ENCODE measurements at regions not wholly inside any gene's neighbourhood (a gene's known extent, or its start where the extent isn't known, plus 50 kb on each side); places are given as distances from the start of the nearest gene placed in this dataset.
"Not testable (repeated sequence)": the region's sequence is repeated elsewhere in the genome, so short reads cannot be mapped to it uniquely, and the experiment has no call there.

DNA sequence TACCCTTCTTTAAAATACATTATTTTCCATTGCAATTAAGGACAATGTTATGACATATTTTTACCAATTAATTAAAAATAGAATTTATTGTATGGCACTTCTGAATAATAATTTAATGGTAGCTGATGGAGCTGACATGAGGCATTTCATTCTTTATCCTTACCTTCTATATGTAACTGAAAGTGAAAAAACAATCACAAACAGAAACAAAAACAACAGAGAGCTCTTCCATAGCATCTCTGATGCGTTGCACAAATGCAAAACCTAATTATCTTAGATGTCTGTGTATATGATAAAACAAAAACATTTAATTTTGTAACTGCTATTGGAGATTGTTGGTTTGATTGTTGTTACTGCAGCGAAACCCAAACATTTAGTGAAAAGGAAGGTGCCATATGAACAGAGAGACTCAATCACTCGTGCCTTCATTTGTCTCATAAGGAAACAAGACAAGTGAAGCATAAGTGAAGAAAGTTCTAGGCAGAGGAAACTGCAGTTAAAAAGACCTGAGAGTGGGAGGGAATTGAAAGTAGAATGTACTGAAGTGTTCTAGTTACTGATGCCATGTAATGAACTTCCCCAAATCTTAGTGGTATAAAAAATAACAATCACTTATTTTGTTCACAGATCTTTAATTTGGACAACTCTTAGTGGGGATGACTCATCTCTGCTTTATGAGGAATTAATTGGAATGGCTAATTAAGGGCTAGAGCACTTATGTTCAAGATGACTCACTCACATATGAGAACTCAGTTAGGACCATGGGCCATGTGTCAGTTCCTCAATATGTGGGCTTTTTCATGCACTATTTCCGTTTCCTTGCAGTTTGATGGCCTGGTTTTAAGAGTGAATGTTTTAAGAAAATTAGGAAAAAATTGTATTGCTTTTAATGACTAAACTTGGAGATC is 245.0 kb upstream of the OLFM3 start:
- Histone ChIP-seq H3K36me3 (no peaks in the 10 kb centered on the region), H3K27ac (no peak overlapping the region), H3K9me3 (no peaks in the 10 kb centered on the region), H3K4me1 (no peaks in the 10 kb centered on the region), H3K4me3 (no peak overlapping the region), H3K27me3 (no peaks in the 10 kb centered on the region)
- TF ChIP-seq EP300 (IDR thresholded peaks at IDR 0.05) = no peak
- intact Hi-C loops (cut with DNase I; ENCODE audit: low total_unique reads) = no loop called here
- no peak for DNase-seq
- 71 to 83% (median 81%) methylated on average over 4 of the region's 4 CpGs for WGBS, 5 donors

DNA sequence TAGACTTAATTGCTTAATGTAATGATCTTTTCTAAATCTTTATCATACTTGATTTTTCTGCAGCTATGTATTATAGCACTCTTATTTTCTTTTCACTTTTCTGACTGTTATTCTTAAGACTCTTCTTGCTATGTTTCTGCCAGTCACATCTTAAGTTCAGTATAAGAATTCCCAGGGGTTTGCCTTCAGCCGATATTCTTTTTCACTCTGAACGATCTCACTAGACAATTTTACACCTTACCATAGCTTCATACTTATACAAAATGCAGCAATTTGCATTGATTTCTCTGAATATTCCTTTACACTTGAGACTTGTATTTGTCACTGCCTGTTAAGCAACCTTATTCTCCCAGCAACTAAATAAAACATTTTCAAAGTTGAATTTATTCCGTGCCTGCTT is 242.5 kb upstream of the OLFM3 start:
- no peak for DNase-seq
- WGBS, 5 donors = 68 to 74% (median 72%) methylated on average over 3 of the region's 3 CpGs
- Histone ChIP-seq H3K4me3 (no peak overlapping the region), H3K9me3 (peaks cover 0 to 11% (median 8%) of the 10 kb centered on the region in 4 donors), H3K27me3 (no peaks in the 10 kb centered on the region), H3K27ac (no peak overlapping the region), H3K4me1 (no peaks in the 10 kb centered on the region), H3K36me3 (no peaks in the 10 kb centered on the region)
- intact Hi-C loops (cut with DNase I; ENCODE audit: low total_unique reads) = no loop called here
- TF ChIP-seq, protein P1, sequence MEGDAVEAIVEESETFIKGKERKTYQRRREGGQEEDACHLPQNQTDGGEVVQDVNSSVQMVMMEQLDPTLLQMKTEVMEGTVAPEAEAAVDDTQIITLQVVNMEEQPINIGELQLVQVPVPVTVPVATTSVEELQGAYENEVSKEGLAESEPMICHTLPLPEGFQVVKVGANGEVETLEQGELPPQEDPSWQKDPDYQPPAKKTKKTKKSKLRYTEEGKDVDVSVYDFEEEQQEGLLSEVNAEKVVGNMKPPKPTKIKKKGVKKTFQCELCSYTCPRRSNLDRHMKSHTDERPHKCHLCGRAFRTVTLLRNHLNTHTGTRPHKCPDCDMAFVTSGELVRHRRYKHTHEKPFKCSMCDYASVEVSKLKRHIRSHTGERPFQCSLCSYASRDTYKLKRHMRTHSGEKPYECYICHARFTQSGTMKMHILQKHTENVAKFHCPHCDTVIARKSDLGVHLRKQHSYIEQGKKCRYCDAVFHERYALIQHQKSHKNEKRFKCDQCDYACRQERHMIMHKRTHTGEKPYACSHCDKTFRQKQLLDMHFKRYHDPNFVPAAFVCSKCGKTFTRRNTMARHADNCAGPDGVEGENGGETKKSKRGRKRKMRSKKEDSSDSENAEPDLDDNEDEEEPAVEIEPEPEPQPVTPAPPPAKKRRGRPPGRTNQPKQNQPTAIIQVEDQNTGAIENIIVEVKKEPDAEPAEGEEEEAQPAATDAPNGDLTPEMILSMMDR (IDR thresholded peaks at IDR 0.05) = no peak
- TF ChIP-seq POLR2A (IDR thresholded peaks at IDR 0.05) (no peak), EP300 (IDR thresholded peaks at IDR 0.05) (no peak), POLR2AphosphoS5 (IDR thresholded peaks at IDR 0.05) (no peak)

DNA sequence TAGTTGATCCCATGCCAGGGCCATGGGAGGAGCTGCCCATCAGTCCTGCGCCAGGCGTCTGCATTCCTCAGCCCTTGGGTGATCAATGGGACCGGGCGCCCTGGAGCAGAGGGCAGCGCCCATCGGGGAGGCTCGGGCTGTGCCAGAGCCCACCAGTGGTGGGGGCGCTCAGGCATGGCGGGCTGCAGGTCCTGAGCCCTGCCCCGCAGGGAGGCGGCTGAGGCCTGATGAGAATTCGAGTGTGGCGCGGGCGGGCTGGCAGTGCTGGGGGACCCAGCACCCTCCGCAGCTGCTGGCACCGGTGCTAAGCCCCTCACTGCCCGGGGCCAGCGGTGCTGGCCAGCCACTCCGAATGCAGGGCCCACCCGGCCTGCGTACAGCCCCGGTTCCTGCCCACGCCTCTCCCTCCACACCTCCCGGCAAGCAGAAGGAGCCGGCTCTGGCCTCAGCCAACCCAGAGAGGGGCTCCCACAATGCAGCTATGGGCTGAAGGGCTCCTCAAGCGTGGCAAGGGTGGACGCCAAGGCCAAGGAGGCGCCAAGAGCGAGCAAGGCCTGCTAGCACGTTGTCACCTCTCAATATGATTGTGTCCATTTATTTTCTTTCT is 238.1 kb upstream of the OLFM3 start:
- TF ChIP-seq, protein P1 (IDR thresholded peaks at IDR 0.05) = no peak
- TF ChIP-seq EP300 (IDR thresholded peaks at IDR 0.05) (no peak), POLR2AphosphoS5 (IDR thresholded peaks at IDR 0.05) (no peak), POLR2A (IDR thresholded peaks at IDR 0.05) (no peak)

DNA sequence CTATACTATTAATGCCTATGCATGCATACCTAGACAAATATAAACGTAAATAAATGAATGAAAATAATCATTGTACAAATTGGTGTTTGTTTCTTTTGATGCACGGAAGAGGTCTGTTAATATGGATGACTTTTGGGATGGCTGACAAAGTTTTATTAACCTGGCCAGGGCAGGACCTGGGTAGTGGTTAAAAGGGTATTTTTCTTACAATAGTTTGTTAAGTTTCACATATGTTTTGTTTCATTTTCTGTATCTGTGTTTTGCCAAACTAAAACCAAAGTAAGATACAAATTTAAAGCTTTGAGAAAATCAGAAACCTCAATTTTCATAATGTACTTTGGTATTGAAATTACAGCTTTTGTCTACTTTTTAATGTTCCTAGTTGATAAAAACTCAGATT is 222.7 kb upstream of the OLFM3 start:
- no peak overlapping the region for H3K4me3 ChIP-seq
- H3K4me1 ChIP-seq = no peaks in the 10 kb centered on the region
- no peaks in the 10 kb centered on the region for H3K36me3 ChIP-seq
- TF ChIP-seq POLR2A (IDR thresholded peaks at IDR 0.05) = no peak
- TF ChIP-seq, protein P1 (IDR thresholded peaks at IDR 0.05) = no peak
- TF ChIP-seq EP300 (IDR thresholded peaks at IDR 0.05) = no peak
- no peak for TF ChIP-seq POLR2AphosphoS5 (IDR thresholded peaks at IDR 0.05)
- H3K27ac ChIP-seq = no peak overlapping the region
- no peaks in the 10 kb centered on the region for H3K27me3 ChIP-seq
- DNase-seq = no peak
- intact Hi-C loops (cut with DNase I; ENCODE audit: low total_unique reads) = no loop called here
- peaks cover 0 to 7% (median 0%) of the 10 kb centered on the region in 4 donors for H3K9me3 ChIP-seq
- WGBS, 5 donors = 60 to 74% (median 67%) methylated on average over 2 of the region's 2 CpGs

More for the DNA sequence above, 238.1 kb upstream of the OLFM3 start:
- H3K4me3 ChIP-seq = no peak overlapping the region
- no peaks in the 10 kb centered on the region for H3K27me3 ChIP-seq
- H3K27ac ChIP-seq = no peak overlapping the region
- 80 to 95% (median 91%) methylated on average over 7 to 31 of the region's 31 CpGs for WGBS, 5 donors
- intact Hi-C loops (cut with DNase I; ENCODE audit: low total_unique reads) = no loop called here
- H3K4me1 ChIP-seq = no peaks in the 10 kb centered on the region
- no peak for DNase-seq
- H3K36me3 ChIP-seq = no peaks in the 10 kb centered on the region
- H3K9me3 ChIP-seq = peaks cover 0 to 17% (median 8%) of the 10 kb centered on the region in 4 donors

DNA sequence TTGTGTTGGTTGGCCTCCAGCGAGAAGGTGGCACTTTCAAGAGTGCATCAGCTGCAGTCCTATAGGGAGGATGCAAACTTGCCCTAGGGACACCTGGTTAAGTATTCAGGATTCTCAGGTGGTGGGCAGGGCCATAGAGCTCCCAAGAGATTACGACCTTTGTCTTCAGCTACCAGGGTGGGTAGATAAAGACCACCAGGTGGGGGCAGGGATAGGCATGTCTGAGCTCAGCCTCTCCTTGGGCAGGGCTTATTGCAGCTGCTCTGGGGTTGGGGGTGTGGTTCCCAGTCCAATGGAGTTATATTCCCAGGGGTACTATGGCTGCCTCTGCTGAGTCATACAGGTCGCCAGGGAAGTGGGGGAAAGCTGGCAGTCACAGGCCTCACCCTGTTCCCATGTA is 214.2 kb upstream of the OLFM3 start:
- intact Hi-C loops (cut with DNase I; ENCODE audit: low total_unique reads); H3K36me3 ChIP-seq; H3K9me3 ChIP-seq; H3K27ac ChIP-seq; H3K4me1 ChIP-seq; H3K4me3 ChIP-seq; DNase-seq; H3K27me3 ChIP-seq: not testable (repeated sequence)
- WGBS, 5 donors = 61 to 88% (median 72%) methylated on average over 3 of the region's 3 CpGs

Measured in stomach (tissue), 8 donors.